ENCODE measurements at regions not wholly inside any gene's neighbourhood (a gene's known extent, or its start where the extent isn't known, plus 50 kb on each side); places are given as distances from the start of the nearest gene placed in this dataset.

DNA sequence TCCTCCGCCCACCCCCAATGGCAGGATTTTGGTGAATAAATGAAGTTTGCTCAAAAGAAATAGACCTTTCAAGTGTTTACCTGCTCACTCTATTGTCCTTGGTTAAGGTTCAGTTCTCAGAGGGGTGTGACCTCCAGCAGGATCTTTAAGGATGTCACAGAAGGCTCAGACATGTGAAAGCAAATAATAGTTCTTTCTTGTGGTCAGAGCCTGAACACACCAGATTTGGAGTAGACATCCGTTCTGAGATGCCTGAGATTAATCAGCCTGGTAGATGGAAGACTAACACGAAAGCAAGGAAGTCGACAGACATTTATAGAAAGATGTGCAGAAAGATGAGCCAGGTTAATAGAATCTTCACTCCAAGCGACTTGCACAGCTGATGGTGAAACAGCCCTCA, 557.9 kb upstream of the CDH11 start:
- no peak for DNase-seq
- H3K27ac ChIP-seq: no peak overlapping the region
- H3K4me3 ChIP-seq: no peak overlapping the region
- no peak for TF ChIP-seq EP300 (IDR thresholded peaks at IDR 0.05)
- H3K36me3 ChIP-seq: no peaks in the 10 kb centered on the region
- peaks cover 0 to 25% (median 7%) of the 10 kb centered on the region in 4 donors for H3K9me3 ChIP-seq
- intact Hi-C loops (cut with DNase I; ENCODE audit: low total_unique reads): no loop called here
- WGBS, 5 donors: 70 to 86% (median 77%) methylated on average over 5 of the region's 5 CpGs
- no peaks in the 10 kb centered on the region for H3K4me1 ChIP-seq
- H3K27me3 ChIP-seq: no peaks in the 10 kb centered on the region

DNA sequence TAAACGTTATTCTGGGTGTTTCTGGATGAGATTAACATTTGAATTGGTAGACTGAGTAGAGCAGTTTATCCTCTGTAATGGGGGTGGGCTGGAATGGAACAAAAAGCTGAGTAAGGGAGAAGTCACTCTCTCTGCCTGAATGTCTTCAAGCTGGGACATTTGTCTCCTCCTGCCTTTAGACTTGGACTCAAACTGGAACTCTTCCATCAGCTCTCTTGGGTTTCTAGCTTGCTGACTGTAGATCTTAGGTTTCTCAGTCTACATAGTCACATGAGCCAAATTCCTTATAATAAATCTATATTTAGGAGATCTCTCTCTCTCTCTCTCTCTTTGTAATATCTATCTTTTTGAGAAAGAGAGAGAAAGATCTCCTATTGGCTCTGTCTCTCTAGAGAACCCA, 553.3 kb upstream of the CDH11 start:
- peaks cover 0 to 14% (median 9%) of the 10 kb centered on the region in 4 donors for H3K9me3 ChIP-seq
- DNase-seq: peak in 1 of 2 donors; percentile 33
- H3K27me3 ChIP-seq: no peaks in the 10 kb centered on the region
- no peak overlapping the region for H3K27ac ChIP-seq
- no peaks in the 10 kb centered on the region for H3K36me3 ChIP-seq
- no peaks in the 10 kb centered on the region for H3K4me1 ChIP-seq
- H3K4me3 ChIP-seq: no peak overlapping the region
- intact Hi-C loops (cut with DNase I; ENCODE audit: low total_unique reads): no loop called here
- WGBS, 5 donors: 4 to 23% (median 15%) methylated on average over 1 of the region's 1 CpG
- TF ChIP-seq, protein P1, sequence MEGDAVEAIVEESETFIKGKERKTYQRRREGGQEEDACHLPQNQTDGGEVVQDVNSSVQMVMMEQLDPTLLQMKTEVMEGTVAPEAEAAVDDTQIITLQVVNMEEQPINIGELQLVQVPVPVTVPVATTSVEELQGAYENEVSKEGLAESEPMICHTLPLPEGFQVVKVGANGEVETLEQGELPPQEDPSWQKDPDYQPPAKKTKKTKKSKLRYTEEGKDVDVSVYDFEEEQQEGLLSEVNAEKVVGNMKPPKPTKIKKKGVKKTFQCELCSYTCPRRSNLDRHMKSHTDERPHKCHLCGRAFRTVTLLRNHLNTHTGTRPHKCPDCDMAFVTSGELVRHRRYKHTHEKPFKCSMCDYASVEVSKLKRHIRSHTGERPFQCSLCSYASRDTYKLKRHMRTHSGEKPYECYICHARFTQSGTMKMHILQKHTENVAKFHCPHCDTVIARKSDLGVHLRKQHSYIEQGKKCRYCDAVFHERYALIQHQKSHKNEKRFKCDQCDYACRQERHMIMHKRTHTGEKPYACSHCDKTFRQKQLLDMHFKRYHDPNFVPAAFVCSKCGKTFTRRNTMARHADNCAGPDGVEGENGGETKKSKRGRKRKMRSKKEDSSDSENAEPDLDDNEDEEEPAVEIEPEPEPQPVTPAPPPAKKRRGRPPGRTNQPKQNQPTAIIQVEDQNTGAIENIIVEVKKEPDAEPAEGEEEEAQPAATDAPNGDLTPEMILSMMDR (IDR thresholded peaks at IDR 0.05): no peak
- TF ChIP-seq POLR2A (IDR thresholded peaks at IDR 0.05) (no peak), EP300 (IDR thresholded peaks at IDR 0.05) (no peak), POLR2AphosphoS5 (IDR thresholded peaks at IDR 0.05) (no peak)

DNA sequence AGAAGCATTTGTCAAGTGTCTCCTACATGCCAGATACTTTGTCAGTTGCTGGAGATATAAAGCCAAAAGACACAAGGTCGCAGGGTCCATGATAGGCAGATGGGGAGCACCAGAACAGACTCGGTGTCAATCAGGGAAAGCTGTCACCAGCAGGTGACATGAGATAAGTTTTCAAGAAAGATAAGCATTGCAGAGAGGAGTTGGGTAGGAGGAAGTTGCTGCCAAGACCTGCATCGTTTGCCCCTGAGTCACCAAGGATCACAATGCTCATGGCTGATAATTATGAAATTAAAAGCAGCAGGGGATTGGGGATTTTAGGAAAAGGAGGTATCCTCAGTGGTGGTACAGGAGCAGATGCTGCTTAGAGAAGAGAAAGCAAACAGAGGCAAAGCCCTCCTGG, 551.1 kb upstream of the CDH11 start:
- Histone ChIP-seq H3K36me3 (no peaks in the 10 kb centered on the region), H3K27ac (no peak overlapping the region), H3K9me3 (peaks cover 0 to 14% (median 9%) of the 10 kb centered on the region in 4 donors), H3K4me3 (no peak overlapping the region), H3K27me3 (no peaks in the 10 kb centered on the region), H3K4me1 (no peaks in the 10 kb centered on the region)
- 40 to 60% (median 44%) methylated on average over 3 of the region's 3 CpGs for WGBS, 5 donors
- DNase-seq: no peak
- no peak for TF ChIP-seq EP300 (IDR thresholded peaks at IDR 0.05)
- no peak for TF ChIP-seq POLR2AphosphoS5 (IDR thresholded peaks at IDR 0.05)
- TF ChIP-seq, protein P1 (IDR thresholded peaks at IDR 0.05): no peak
- TF ChIP-seq POLR2A (IDR thresholded peaks at IDR 0.05): no peak
- intact Hi-C loops (cut with DNase I; ENCODE audit: low total_unique reads): no loop called here

DNA sequence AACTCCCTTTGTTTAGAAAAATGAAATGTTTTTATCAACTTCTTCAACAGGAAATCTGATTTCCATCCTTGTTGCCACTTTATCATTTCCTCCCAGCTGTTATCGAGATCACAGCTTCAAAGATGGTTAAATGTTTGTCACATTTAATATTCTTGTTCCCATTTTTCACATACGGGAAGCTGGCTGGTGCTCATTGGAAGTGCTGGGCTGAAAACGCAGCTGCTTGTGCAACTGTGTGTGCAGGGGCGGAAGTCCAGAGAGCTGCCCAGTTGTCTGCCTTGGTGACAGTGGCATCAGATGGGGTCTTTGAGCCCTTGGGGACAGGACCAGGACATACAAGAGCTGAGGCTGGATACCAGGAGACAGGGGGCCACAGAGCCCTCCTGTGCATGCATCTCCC, 549.2 kb upstream of the CDH11 start:
- no peak for DNase-seq
- H3K4me3 ChIP-seq: no peak overlapping the region
- no peak for TF ChIP-seq POLR2A (IDR thresholded peaks at IDR 0.05)
- no peak for TF ChIP-seq POLR2AphosphoS5 (IDR thresholded peaks at IDR 0.05)
- no peak for TF ChIP-seq EP300 (IDR thresholded peaks at IDR 0.05)
- TF ChIP-seq, protein P1 (IDR thresholded peaks at IDR 0.05): no peak
- H3K36me3 ChIP-seq: no peaks in the 10 kb centered on the region
- H3K27me3 ChIP-seq: no peaks in the 10 kb centered on the region
- H3K4me1 ChIP-seq: no peaks in the 10 kb centered on the region
- WGBS, 5 donors: 52 to 71% (median 62%) methylated on average over 4 of the region's 4 CpGs
- H3K9me3 ChIP-seq: peaks cover 0 to 14% (median 9%) of the 10 kb centered on the region in 4 donors
- H3K27ac ChIP-seq: no peak overlapping the region
- intact Hi-C loops (cut with DNase I; ENCODE audit: low total_unique reads): no loop called here

DNA sequence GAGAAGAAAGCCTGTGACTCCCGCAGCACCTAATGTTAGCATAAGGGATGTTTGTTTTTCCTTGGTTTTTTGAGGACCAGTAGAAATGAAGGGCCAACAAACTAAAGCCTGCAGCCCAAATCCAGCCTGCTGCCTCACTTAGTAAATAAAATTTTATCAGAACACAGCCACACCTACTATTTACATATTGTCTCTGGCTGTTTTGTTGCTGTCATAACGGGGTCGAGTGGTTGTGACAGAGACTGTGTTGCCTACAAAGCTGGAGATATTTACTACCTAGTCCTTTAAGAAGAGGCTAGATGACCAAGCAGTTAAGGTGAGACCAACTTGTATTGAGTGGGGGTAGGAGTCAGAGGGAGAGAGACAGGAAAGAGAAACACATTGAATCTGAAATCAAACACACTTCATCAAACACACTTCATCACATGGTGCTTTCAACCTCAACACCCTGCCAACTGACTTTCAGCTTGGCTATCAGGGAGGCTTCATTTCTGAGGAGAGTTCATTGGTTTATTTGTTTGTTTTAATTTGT, 546.3 kb upstream of the CDH11 start:
- Histone ChIP-seq H3K9me3 (peaks cover 0 to 14% (median 9%) of the 10 kb centered on the region in 4 donors), H3K4me3 (no peak overlapping the region), H3K27me3 (no peaks in the 10 kb centered on the region), H3K4me1 (no peaks in the 10 kb centered on the region), H3K27ac (no peak overlapping the region), H3K36me3 (no peaks in the 10 kb centered on the region)
- intact Hi-C loops (cut with DNase I; ENCODE audit: low total_unique reads): no loop called here
- no peak for TF ChIP-seq POLR2AphosphoS5 (IDR thresholded peaks at IDR 0.05)
- TF ChIP-seq, protein P1 (IDR thresholded peaks at IDR 0.05): no peak
- no peak for TF ChIP-seq POLR2A (IDR thresholded peaks at IDR 0.05)
- TF ChIP-seq EP300 (IDR thresholded peaks at IDR 0.05): no peak
- WGBS, 5 donors: 20 to 55% (median 31%) methylated on average over 3 of the region's 3 CpGs
- no peak for DNase-seq
